ENCODE measurements at regions not wholly inside any gene's neighbourhood (a gene's known extent, or its start where the extent isn't known, plus 50 kb on each side); places are given as distances from the start of the nearest gene placed in this dataset.

DNA sequence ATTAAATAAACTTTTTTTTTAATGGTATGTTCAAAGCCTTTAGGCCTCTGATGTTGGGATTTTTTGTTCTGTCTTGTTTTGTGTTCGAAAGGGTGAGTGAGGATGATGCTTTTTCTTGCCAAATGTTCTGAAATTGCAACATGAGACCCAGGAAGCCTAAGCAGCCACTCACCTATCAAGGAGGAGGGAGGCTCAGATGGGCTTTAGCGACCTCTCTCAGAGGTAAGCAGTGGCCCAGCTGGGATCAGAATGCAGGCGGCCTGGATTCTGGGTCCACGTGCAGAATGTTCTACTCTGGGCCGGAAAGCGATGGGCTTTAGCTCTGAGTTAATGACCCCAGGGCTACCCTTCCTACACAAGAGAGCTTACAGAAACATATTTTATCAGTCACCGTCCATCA, 386.6 kb downstream of the SOX9 start:
- no peaks in the 10 kb centered on the region for H3K9me3 ChIP-seq
- H3K36me3 ChIP-seq, result no peaks in the 10 kb centered on the region
- peaks cover 8% of the 10 kb centered on the region for H3K4me1 ChIP-seq
- TF ChIP-seq, protein P1, sequence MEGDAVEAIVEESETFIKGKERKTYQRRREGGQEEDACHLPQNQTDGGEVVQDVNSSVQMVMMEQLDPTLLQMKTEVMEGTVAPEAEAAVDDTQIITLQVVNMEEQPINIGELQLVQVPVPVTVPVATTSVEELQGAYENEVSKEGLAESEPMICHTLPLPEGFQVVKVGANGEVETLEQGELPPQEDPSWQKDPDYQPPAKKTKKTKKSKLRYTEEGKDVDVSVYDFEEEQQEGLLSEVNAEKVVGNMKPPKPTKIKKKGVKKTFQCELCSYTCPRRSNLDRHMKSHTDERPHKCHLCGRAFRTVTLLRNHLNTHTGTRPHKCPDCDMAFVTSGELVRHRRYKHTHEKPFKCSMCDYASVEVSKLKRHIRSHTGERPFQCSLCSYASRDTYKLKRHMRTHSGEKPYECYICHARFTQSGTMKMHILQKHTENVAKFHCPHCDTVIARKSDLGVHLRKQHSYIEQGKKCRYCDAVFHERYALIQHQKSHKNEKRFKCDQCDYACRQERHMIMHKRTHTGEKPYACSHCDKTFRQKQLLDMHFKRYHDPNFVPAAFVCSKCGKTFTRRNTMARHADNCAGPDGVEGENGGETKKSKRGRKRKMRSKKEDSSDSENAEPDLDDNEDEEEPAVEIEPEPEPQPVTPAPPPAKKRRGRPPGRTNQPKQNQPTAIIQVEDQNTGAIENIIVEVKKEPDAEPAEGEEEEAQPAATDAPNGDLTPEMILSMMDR (IDR thresholded peaks at IDR 0.05), result no peak
- intact Hi-C loops (cut with DNase I), result no loop called here
- H3K27me3 ChIP-seq, result no peaks in the 10 kb centered on the region
- H3K27ac ChIP-seq, result no peak overlapping the region
- DNase-seq (no peak), ATAC-seq (no peak)
- no peak overlapping the region for H3K4me3 ChIP-seq

DNA sequence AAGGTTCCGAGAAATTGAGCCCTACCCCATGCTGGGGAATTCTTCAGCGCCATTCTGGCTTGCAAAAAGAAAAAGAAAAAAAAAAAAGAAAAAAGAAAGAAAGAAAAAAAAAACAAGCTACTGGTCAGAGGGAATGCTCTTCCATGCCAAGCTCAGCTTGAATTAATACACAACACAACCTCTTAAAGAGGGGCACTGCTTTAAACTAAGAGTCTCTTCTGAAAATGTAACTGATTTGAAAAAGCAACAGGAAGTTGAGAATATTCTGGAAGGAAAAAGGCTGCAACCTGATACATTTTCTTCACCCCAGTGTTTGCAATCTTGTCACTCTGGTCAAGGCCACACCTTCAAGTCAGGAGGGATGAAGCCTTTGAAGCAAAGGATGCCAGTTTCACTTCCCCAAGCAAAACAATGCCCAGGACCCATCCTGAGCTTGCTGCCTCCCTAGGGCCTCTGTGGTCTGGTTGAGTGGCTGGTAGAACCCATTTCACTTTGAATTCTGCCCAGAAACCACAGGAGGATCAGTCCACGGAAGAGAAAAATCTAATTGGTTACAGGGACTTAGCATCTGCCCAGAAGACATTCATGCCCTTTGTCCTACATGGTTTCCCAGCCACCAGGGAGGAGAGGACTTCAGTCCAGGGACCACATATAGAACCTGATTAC, 389.7 kb downstream of the SOX9 start:
- H3K9me3 ChIP-seq, result no peaks in the 10 kb centered on the region

DNA sequence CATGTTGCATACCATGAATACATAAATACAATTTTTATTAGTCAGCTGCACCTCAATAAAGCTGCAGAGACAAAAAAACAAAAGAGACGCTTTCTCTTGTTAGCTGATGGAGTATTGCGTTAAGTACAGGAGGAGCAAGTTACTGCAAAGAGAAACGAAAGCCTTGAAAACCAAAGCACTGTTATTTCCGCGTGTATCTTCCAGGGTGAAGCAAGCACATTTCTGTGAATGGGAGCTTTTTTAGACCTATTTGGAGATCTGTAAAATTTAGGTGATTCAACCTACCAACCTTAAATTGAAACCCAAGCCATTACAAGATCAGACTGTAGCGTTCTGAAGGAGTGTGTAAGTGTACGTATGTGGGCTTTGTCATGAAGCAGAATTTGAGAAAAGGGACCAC, 390.4 kb downstream of the SOX9 start:
- H3K27ac ChIP-seq, result no peak overlapping the region

More for the DNA sequence above, 389.7 kb downstream of the SOX9 start:
- intact Hi-C loops (cut with DNase I), result no loop called here
- Histone ChIP-seq H3K27ac (no peak overlapping the region), H3K4me1 (peaks cover 3% of the 10 kb centered on the region), H3K27me3 (no peaks in the 10 kb centered on the region), H3K4me3 (no peak overlapping the region), H3K36me3 (no peaks in the 10 kb centered on the region)
- TF ChIP-seq, protein P1 (IDR thresholded peaks at IDR 0.05), result no peak
- DNase-seq (no peak), ATAC-seq (no peak)

DNA sequence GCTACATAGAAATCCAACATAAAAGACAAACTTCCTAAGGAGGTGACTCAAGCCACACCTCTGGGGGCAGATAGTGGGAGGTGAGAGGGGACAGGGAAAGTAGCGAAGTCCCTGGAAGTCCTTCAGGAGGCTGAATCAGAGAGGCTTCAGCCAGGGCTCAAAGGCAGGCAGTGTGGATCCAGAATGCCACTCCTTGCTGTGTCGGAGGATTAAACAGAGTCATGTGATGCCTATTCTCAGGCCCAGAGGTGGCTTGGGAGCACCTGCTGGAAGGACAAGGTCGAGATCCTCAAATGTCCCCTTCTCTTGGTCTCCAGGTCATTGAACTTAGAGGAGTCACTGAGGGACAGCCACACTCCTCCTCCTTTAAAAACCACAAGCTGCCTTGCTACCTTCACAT, 391.1 kb downstream of the SOX9 start:
- intact Hi-C loops (cut with DNase I), result no loop called here
- H3K4me1 ChIP-seq, result peaks cover 5% of the 10 kb centered on the region
- H3K27me3 ChIP-seq, result no peaks in the 10 kb centered on the region
- TF ChIP-seq, protein P1 (IDR thresholded peaks at IDR 0.05), result no peak
- DNase-seq, result no peak
- no peak overlapping the region for H3K27ac ChIP-seq
- H3K36me3 ChIP-seq, result no peaks in the 10 kb centered on the region
- H3K9me3 ChIP-seq, result no peaks in the 10 kb centered on the region
- no peak overlapping the region for H3K4me3 ChIP-seq
- peak; percentile 22 for ATAC-seq

More for the DNA sequence above, 390.4 kb downstream of the SOX9 start:
- no peak overlapping the region for H3K4me3 ChIP-seq
- DNase-seq, result no peak
- no peaks in the 10 kb centered on the region for H3K9me3 ChIP-seq
- no peaks in the 10 kb centered on the region for H3K27me3 ChIP-seq
- intact Hi-C loops (cut with DNase I), result no loop called here
- H3K4me1 ChIP-seq, result peaks cover 5% of the 10 kb centered on the region
- TF ChIP-seq, protein P1 (IDR thresholded peaks at IDR 0.05), result no peak
- no peak for ATAC-seq
- H3K36me3 ChIP-seq, result no peaks in the 10 kb centered on the region

DNA sequence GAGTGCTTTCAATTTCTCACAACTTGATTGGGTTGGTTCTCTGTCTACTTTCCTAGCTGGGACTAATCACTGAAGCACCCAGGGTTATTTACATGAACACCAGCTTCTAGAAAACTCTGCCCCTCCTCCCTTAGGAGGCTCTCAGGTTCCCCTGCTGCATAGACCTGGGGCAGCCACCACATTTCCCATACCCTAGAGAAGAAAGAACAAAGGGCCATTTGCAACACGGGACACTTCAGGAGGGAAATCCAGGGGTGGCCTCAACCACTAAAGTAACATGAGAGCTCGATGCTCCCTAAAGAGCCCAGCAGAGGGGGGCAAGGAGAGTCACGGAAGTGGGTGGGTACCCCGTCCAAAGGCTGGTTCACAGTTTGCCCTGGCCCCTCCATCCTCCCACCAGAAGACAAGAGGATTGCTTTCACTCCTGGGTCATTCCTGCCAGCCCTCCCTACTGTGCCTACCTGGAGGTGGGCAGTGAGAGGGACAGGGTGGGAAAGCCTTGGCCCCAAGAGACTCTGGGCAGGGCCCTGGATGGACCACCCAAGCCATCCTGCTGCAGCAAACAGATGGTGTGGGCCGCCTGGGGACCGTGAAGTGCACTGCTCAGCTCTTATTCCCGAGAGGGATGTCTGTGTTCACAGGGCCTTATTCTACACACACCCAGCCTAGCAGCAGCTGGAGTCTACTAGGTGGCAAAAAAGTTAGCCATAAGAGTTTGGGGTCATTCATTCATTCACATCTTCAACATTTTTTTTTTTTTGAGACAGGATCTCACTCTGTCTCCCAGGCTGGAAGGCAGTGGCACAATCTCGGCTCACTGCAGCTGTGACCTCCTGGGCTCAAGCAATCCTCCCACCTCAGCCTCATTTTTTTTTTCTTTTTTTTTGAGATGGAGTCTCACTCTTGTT, 392.1 kb downstream of the SOX9 start:
- peak; percentile 29 for ATAC-seq
- Histone ChIP-seq H3K9me3 (no peaks in the 10 kb centered on the region), H3K27me3 (no peaks in the 10 kb centered on the region), H3K4me1 (peaks cover 5% of the 10 kb centered on the region), H3K27ac (no peak overlapping the region), H3K4me3 (no peak overlapping the region), H3K36me3 (no peaks in the 10 kb centered on the region)
- TF ChIP-seq, protein P1 (IDR thresholded peaks at IDR 0.05), result no peak
- intact Hi-C loops (cut with DNase I), result no loop called here
- no peak for DNase-seq
